Head of caudate nucleus (tissue), 42 donors: ENCODE measurements at regions not wholly inside any gene's neighbourhood (a gene's known extent, or its start where the extent isn't known, plus 50 kb on each side); places are given as distances from the start of the nearest gene placed in this dataset.
"Not testable (repeated sequence)": the region's sequence is repeated elsewhere in the genome, so short reads cannot be mapped to it uniquely, and the experiment has no call there.

Source experiments
- DNase-seq, 42 donors: peaks; one replicate each; pipeline versions ENCODE4 v3.0.0 to v3.0.0-alpha.2; 2020 to 2021; ENCODE audit warnings: mixed read lengths in 7 of 42
- intact Hi-C: fragments of 100-400 bp; cut with DNase I; formaldehyde crosslinking; loops from one replicate; pipeline ENCODE4 v1.15.0; 2022

- DNase-seq, intact Hi-C loops: not testable (repeated sequence)
Observed at GRCh38 chr13:86253497-86253896, 454.3 kb upstream of the SLITRK6 start.

GRCh38 chr13:86255820-86256219 is 456.6 kb upstream of the SLITRK6 start:
- DNase-seq, intact Hi-C loops: not testable (repeated sequence)

GRCh38 chr13:86269511-86269910 is 470.3 kb upstream of the SLITRK6 start:
- DNase-seq: no peak
- intact Hi-C loops: no loop called here

- no peak for DNase-seq
- intact Hi-C loops: no loop called here
Observed at GRCh38 chr13:86282442-86282841, 483.2 kb upstream of the SLITRK6 start.

GRCh38 chr13:86283031-86283430 is 483.8 kb upstream of the SLITRK6 start:
- intact Hi-C loops: no loop called here
- no peak for DNase-seq

GRCh38 chr13:86298725-86299124 is 499.5 kb upstream of the SLITRK6 start:
- no peak for DNase-seq
- intact Hi-C loops: no loop called here

- DNase-seq: no peak
- intact Hi-C loops: no loop called here
Observed at GRCh38 chr13:86299128-86299527, 499.9 kb upstream of the SLITRK6 start.

- DNase-seq: no peak
- intact Hi-C loops: no loop called here
Observed at GRCh38 chr13:86309881-86310280, 510.7 kb upstream of the SLITRK6 start.

GRCh38 chr13:86313421-86313820 is 514.2 kb upstream of the SLITRK6 start:
- intact Hi-C loops: no loop called here
- no peak for DNase-seq

- intact Hi-C loops: no loop called here
- DNase-seq: no peak
Observed at GRCh38 chr13:86318450-86318849, 519.2 kb upstream of the SLITRK6 start.

- intact Hi-C loops: no loop called here
- DNase-seq: no peak
Observed at GRCh38 chr13:86324191-86324590, 525.0 kb upstream of the SLITRK6 start.

GRCh38 chr13:86355301-86355700 is 556.1 kb upstream of the SLITRK6 start:
- no peak for DNase-seq
- intact Hi-C loops: no loop called here

- intact Hi-C loops: no loop called here
- no peak for DNase-seq
Observed at GRCh38 chr13:86357106-86357505, 557.9 kb upstream of the SLITRK6 start.

- DNase-seq, intact Hi-C loops: not testable (repeated sequence)
Observed at GRCh38 chr13:86363749-86364148, 564.5 kb upstream of the SLITRK6 start.

GRCh38 chr13:86368924-86369323 is 569.7 kb upstream of the SLITRK6 start:
- DNase-seq: no peak

GRCh38 chr13:86377451-86377850 is 578.2 kb upstream of the SLITRK6 start:
- intact Hi-C loops: no loop called here
- DNase-seq: no peak

More at GRCh38 chr13:86368924-86369323, 569.7 kb upstream of the SLITRK6 start:
- intact Hi-C loops: no loop called here

- DNase-seq: no peak
- intact Hi-C loops: no loop called here
Observed at GRCh38 chr13:86378628-86379027, 579.4 kb upstream of the SLITRK6 start.

GRCh38 chr13:86383151-86383550 is 583.9 kb upstream of the SLITRK6 start:
- no peak for DNase-seq
- intact Hi-C loops: no loop called here

GRCh38 chr13:86383561-86383960 is 584.3 kb upstream of the SLITRK6 start:
- intact Hi-C loops: no loop called here
- DNase-seq: no peak

- DNase-seq: no peak
- intact Hi-C loops: no loop called here
Observed at GRCh38 chr13:86397635-86398034, 598.4 kb upstream of the SLITRK6 start.

GRCh38 chr13:86399572-86399971 is 600.4 kb upstream of the SLITRK6 start:
- DNase-seq: no peak
- intact Hi-C loops: no loop called here

- intact Hi-C loops: no loop called here
- no peak for DNase-seq
Observed at GRCh38 chr13:86402500-86402899, 603.3 kb upstream of the SLITRK6 start.
